DOHH2 (cell line): ENCODE measurements at regions not wholly inside any gene's neighbourhood (a gene's known extent, or its start where the extent isn't known, plus 50 kb on each side); places are given as distances from the start of the nearest gene placed in this dataset.

Experiments
- CTCF ChIP-seq: fragments of 200-600 bp; sonication (generic); IDR thresholded peaks from one replicate; pipeline ENCODE4 v1.5.1; 2014; ENCODE audit warnings: antibody characterized with exemption, mild to moderate bottlenecking, low read depth, low read length; ENCODE audit not compliant: poor library complexity, severe bottlenecking
- EZH2phosphoT487 ChIP-seq: fragments of 200-600 bp; sonication (generic); IDR thresholded peaks from 2 replicates; pipeline ENCODE4 v1.6.1; 2017; ENCODE audit warnings: borderline replicate concordance, mild to moderate bottlenecking, antibody characterized with exemption, low read length, moderate library complexity, mixed read lengths

- TF ChIP-seq CTCF, result no peak
- no peak for TF ChIP-seq EZH2phosphoT487
Observed at GRCh38 chr12:43214166-43214565, 337.8 kb downstream of the ADAMTS20 start.
